Heart left ventricle (tissue), 16 donors: ENCODE measurements at regions not wholly inside any gene's neighbourhood (a gene's known extent, or its start where the extent isn't known, plus 50 kb on each side); places are given as distances from the start of the nearest gene placed in this dataset.
A peak's percentile ranks its signal among the peaks of the same experiment; 100 is the strongest.

Source experiments
- ATAC-seq, 4 donors: fragments of 200-7000 bp; cut with Tn5 transposase; one replicate each; pipeline ENCODE4 v1.9.1; 2020 to 2022; ENCODE audit warnings: moderate library complexity in 4 of 4, mild to moderate bottlenecking in 3 of 4, moderate number of reproducible peaks in 1 of 4
- DNase-seq, 5 donors: peaks; one replicate each; pipeline ENCODE4 v3.0.0-alpha.2; 2020
- H3K27ac ChIP-seq, 12 donors: fragments of 200-600 bp; sonication (generic) in 4 of 12; one replicate each; pipeline versions ENCODE4 v1.5.0 to v1.8.0; 2016 to 2022; ENCODE audit warnings: mild to moderate bottlenecking in 2 of 12
- H3K27me3 ChIP-seq, 9 donors: fragments of 200-600 bp; sonication (generic) in 2 of 9; one replicate each; pipeline versions ENCODE4 v1.5.1 to v1.8.0; 2016 to 2022; ENCODE audit warnings: mild to moderate bottlenecking in 3 of 9
- H3K36me3 ChIP-seq, 9 donors: fragments of 200-600 bp; sonication (generic) in 2 of 9; one replicate each; pipeline versions ENCODE4 v1.5.0 to v1.8.0; 2018 to 2022; ENCODE audit warnings: mild to moderate bottlenecking in 2 of 9
- H3K4me1 ChIP-seq, 12 donors: fragments of 200-600 bp; sonication (generic) in 4 of 12; one replicate each; pipeline versions ENCODE4 v1.5.0 to v1.8.0; 2016 to 2022; ENCODE audit warnings: mild to moderate bottlenecking in 3 of 12
- H3K4me3 ChIP-seq, 12 donors: fragments of 200-600 bp; sonication (generic) in 4 of 12; one replicate each; pipeline versions ENCODE4 v1.5.0 to v1.8.0; 2017 to 2022; ENCODE audit warnings: mild to moderate bottlenecking in 9 of 12, moderate library complexity in 4 of 12
- H3K9me3 ChIP-seq, 12 donors: fragments of 200-600 bp; sonication (generic) in 4 of 12; one replicate each; pipeline versions ENCODE4 v1.5.0 to v1.8.0; 2016 to 2022; ENCODE audit warnings: mild to moderate bottlenecking in 1 of 12
- CTCF ChIP-seq, 12 donors: fragments of 200-600 bp; sonication (generic) in 4 of 12; IDR thresholded peaks; one replicate each; pipeline versions ENCODE4 v1.5.0 to v1.8.0; 2018 to 2022; ENCODE audit warnings: antibody characterized with exemption in 12 of 12, mild to moderate bottlenecking in 5 of 12
- POLR2A ChIP-seq, 2 donors: fragments of 450-650 bp; IDR thresholded peaks; one replicate each; pipeline ENCODE4 v1.6.1; 2017; ENCODE audit warnings: antibody characterized with exemption in 2 of 2, mild to moderate bottlenecking in 2 of 2, moderate library complexity in 2 of 2
- WGBS, 4 donors: extraction: QIAGEN DNeasy Blood & Tissue Kit in 2 of 4; methylation state at CpG; one replicate each; pipeline versions ENCODE4 v1.1.5 to v1.1.7; 2013 to 2018; 5-methylcytosine and 5-hydroxymethylcytosine counted together
- intact Hi-C, 10 donors: fragments of 100-400 bp; cut with DNase I; formaldehyde crosslinking; loops; one replicate each; pipeline versions ENCODE4 v1.11.1 to v1.14.2; 2022
- donor health status: ischemic (EF 13 %, LVEDD 7.1; RV severe dilation, severe dysfunction).
- donor health status: healthy with polysubstance abuse.
- donor health status: DM: no; HTN: yes; CAD: no.
- donor health status: DM: no; HTN: no; CAD: no.
- donor health status: ischemic (EF 25% LVEDD 6.9; RV normal size, moderate dysfunction).
- donor health status: ischemic (EF 25% LVEDD 5.7; RV mildly dilated, moderate dysfunction).
- donor health status: healthy.
- donor health status: DM: yes; HTN: yes; CAD: no.
- donor health status: ischemic (EF 35%, LVEDD 5.7; RV mildly dilated, moderate dysfunction).
- donor health status: nonischemic (EF 11% LVEDD 7.7; RV severe dilation, severe dysfunction).
- donor health status: DM: yes; HTN: yes; CAD: no.
- donor health status: PGD.
- donor health status: ischemic (EF 29% LVEDD 5.4; RV normal size, mild dysfunction).
- donor health status: nonischemic (EF 23%, LVEDD 6.1; RV moderate dilation, normal function).

GRCh38 chr4:171202908-171203307 lies 610.3 kb upstream of the GALNTL6 start:
- WGBS, 4 donors, result 79 to 85% (median 80%) methylated on average over 4 of the region's 4 CpGs
- intact Hi-C loops, result no loop called here

GRCh38 chr4:171186700-171187099 lies 626.5 kb upstream of the GALNTL6 start:
- Histone ChIP-seq H3K9me3 (no peaks in the 10 kb centered on the region), H3K27ac (no peak overlapping the region), H3K36me3 (no peaks in the 10 kb centered on the region), H3K4me1 (no peaks in the 10 kb centered on the region), H3K27me3 (no peaks in the 10 kb centered on the region), H3K4me3 (no peak overlapping the region)
- ATAC-seq, result no peak
- 65 to 73% (median 69%) methylated on average over 2 of the region's 2 CpGs for WGBS, 4 donors
- intact Hi-C loops, result no loop called here
- DNase-seq, result no peak
- TF ChIP-seq CTCF (IDR thresholded peaks at IDR 0.05) (peak in 2 of 12 donors; percentile 4 to 6), POLR2A (IDR thresholded peaks at IDR 0.05) (no peak)

More at GRCh38 chr4:171202908-171203307, 610.3 kb upstream of the GALNTL6 start:
- peaks cover 0 to 8% (median 0%) of the 10 kb centered on the region in 12 donors for H3K9me3 ChIP-seq
- H3K4me1 ChIP-seq, result no peaks in the 10 kb centered on the region
- no peaks in the 10 kb centered on the region for H3K27me3 ChIP-seq
- no peaks in the 10 kb centered on the region for H3K36me3 ChIP-seq
- TF ChIP-seq CTCF (IDR thresholded peaks at IDR 0.05) (no peak), POLR2A (IDR thresholded peaks at IDR 0.05) (no peak)
- ATAC-seq (no peak), DNase-seq (no peak)
- no peak overlapping the region for H3K4me3 ChIP-seq
- H3K27ac ChIP-seq, result no peak overlapping the region

- TF ChIP-seq CTCF (IDR thresholded peaks at IDR 0.05) (no peak), POLR2A (IDR thresholded peaks at IDR 0.05) (no peak)
- H3K4me1 ChIP-seq, result no peaks in the 10 kb centered on the region
- H3K27ac ChIP-seq, result no peak overlapping the region
- no peaks in the 10 kb centered on the region for H3K9me3 ChIP-seq
- no peaks in the 10 kb centered on the region for H3K27me3 ChIP-seq
- H3K4me3 ChIP-seq, result no peak overlapping the region
- ATAC-seq, result no peak
- WGBS, 4 donors, result 86 to 93% (median 90%) methylated on average over 1 of the region's 1 CpG
- no peak for DNase-seq
- intact Hi-C loops, result no loop called here
- H3K36me3 ChIP-seq, result no peaks in the 10 kb centered on the region
Measured at GRCh38 chr4:171181090-171181489, 632.1 kb upstream of the GALNTL6 start.

- no peak for ATAC-seq
- Histone ChIP-seq H3K36me3 (no peaks in the 10 kb centered on the region), H3K4me1 (no peaks in the 10 kb centered on the region), H3K27me3 (no peaks in the 10 kb centered on the region), H3K9me3 (peaks cover 0 to 26% (median 8%) of the 10 kb centered on the region in 12 donors), H3K27ac (no peak overlapping the region), H3K4me3 (no peak overlapping the region)
- intact Hi-C loops, result no loop called here
- DNase-seq, result no peak
- TF ChIP-seq POLR2A (IDR thresholded peaks at IDR 0.05), result no peak
- no peak for TF ChIP-seq CTCF (IDR thresholded peaks at IDR 0.05)
Measured at GRCh38 chr4:171170671-171171070, 642.5 kb upstream of the GALNTL6 start.
